ENCODE measurements at regions not wholly inside any gene's neighbourhood (a gene's known extent, or its start where the extent isn't known, plus 50 kb on each side); places are given as distances from the start of the nearest gene placed in this dataset.
A peak's percentile ranks its signal among the peaks of the same experiment; 100 is the strongest.
"Not testable (repeated sequence)": the region's sequence is repeated elsewhere in the genome, so short reads cannot be mapped to it uniquely, and the experiment has no call there.

GRCh38 chr13:94813920-94814475 lies 101.7 kb upstream of the SOX21 start:
- DNase-seq: no peak

GRCh38 chr13:94811753-94812152 lies 99.4 kb upstream of the SOX21 start:
- no peak for DNase-seq

- DNase-seq: peak in 1 of 2 donors; percentile 4
Observed at GRCh38 chr13:94800423-94800822, 88.1 kb upstream of the SOX21 start.

- no peak for DNase-seq
Observed at GRCh38 chr13:94799299-94799698, 87.0 kb upstream of the SOX21 start.

- DNase-seq: no peak
Observed at GRCh38 chr13:94798738-94799137, 86.4 kb upstream of the SOX21 start.

- DNase-seq: no peak
Observed at GRCh38 chr13:94795292-94795691, 82.9 kb upstream of the SOX21 start.

GRCh38 chr13:94786246-94786645 lies 73.9 kb upstream of the SOX21 start:
- not testable (repeated sequence) for DNase-seq

- DNase-seq: no peak
Observed at GRCh38 chr13:94784066-94784465, 71.7 kb upstream of the SOX21 start.

- no peak for DNase-seq
Observed at GRCh38 chr13:94783489-94783888, 71.1 kb upstream of the SOX21 start.

GRCh38 chr13:94780421-94780820 lies 68.1 kb upstream of the SOX21 start:
- no peak for DNase-seq

- no peak for DNase-seq
Observed at GRCh38 chr13:94778986-94779385, 66.6 kb upstream of the SOX21 start.

- no peak for DNase-seq
Observed at GRCh38 chr13:94778585-94778984, 66.2 kb upstream of the SOX21 start.

GRCh38 chr13:94776956-94777355 lies 64.6 kb upstream of the SOX21 start:
- no peak for DNase-seq

GRCh38 chr13:94776300-94776699 lies 64.0 kb upstream of the SOX21 start:
- DNase-seq: no peak

- no peak for DNase-seq
Observed at GRCh38 chr13:94765814-94766213, 53.5 kb upstream of the SOX21 start.

GRCh38 chr13:94764576-94765321 lies 52.4 kb upstream of the SOX21 start:
- DNase-seq: no peak
